ENCODE measurements at regions not wholly inside any gene's neighbourhood (a gene's known extent, or its start where the extent isn't known, plus 50 kb on each side); places are given as distances from the start of the nearest gene placed in this dataset.

DNA sequence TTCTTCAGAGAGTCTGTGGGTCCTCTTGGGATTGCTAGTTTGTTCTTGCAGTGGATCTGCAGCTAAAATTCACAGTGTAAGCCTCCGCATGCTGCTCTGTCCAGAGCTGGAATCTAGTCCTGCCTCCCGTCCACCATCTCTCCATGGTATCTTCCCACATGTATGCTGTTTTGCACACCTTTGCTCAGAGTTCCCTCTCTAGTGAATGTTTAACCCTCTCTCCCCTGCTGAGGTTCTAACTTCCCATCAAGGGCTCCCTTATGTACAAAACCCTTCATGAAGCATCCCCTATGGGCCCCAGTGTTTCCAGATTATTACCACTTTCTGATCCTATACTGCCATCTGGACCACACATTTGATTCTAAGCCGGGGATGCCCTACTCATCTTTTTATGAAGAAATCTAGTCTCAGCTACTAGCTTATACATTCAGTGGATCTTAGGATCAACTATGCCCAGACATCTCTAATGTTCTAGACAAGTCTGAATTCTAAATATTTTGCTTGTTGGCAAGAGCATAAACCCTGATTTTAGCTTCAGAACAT lies 157.3 kb downstream of the CPEB2 start:
- TF ChIP-seq, protein P1, sequence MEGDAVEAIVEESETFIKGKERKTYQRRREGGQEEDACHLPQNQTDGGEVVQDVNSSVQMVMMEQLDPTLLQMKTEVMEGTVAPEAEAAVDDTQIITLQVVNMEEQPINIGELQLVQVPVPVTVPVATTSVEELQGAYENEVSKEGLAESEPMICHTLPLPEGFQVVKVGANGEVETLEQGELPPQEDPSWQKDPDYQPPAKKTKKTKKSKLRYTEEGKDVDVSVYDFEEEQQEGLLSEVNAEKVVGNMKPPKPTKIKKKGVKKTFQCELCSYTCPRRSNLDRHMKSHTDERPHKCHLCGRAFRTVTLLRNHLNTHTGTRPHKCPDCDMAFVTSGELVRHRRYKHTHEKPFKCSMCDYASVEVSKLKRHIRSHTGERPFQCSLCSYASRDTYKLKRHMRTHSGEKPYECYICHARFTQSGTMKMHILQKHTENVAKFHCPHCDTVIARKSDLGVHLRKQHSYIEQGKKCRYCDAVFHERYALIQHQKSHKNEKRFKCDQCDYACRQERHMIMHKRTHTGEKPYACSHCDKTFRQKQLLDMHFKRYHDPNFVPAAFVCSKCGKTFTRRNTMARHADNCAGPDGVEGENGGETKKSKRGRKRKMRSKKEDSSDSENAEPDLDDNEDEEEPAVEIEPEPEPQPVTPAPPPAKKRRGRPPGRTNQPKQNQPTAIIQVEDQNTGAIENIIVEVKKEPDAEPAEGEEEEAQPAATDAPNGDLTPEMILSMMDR (conservative IDR thresholded peaks at IDR 0.05; ENCODE audit: low read length): no peak
- no peak for TF ChIP-seq EZH2phosphoT487 (IDR thresholded peaks at IDR 0.05; ENCODE audit: borderline replicate concordance)
